ENCODE measurements at regions not wholly inside any gene's neighbourhood (a gene's known extent, or its start where the extent isn't known, plus 50 kb on each side); places are given as distances from the start of the nearest gene placed in this dataset.

DNA sequence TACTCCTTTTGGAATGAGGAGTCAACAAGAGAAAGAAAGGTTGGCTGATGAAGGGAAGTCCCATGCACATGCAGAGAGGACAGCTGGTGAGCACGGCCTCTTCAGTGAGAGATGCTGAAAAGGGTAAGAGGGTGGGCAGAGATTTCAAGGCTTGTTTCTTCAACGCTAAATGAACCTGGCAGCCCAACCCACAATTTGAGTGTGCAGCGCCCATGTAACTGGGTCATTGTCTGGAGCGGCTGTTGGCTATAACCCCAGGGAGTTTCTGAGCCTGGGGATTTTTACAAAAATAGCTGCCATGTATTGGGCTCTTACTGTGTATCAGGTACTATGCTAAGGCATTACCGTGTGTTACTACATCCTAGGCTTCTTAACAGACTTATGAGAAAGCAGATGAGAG lies 594.1 kb downstream of the ETS1 start:
- Histone ChIP-seq H3K9me3 (no peaks in the 10 kb centered on the region), H3K27me3 (no peaks in the 10 kb centered on the region), H3K4me3 (no peak overlapping the region), H3K36me3 (no peaks in the 10 kb centered on the region), H3K27ac (no peak overlapping the region), H3K4me1 (no peaks in the 10 kb centered on the region)
- TF ChIP-seq, protein P1, sequence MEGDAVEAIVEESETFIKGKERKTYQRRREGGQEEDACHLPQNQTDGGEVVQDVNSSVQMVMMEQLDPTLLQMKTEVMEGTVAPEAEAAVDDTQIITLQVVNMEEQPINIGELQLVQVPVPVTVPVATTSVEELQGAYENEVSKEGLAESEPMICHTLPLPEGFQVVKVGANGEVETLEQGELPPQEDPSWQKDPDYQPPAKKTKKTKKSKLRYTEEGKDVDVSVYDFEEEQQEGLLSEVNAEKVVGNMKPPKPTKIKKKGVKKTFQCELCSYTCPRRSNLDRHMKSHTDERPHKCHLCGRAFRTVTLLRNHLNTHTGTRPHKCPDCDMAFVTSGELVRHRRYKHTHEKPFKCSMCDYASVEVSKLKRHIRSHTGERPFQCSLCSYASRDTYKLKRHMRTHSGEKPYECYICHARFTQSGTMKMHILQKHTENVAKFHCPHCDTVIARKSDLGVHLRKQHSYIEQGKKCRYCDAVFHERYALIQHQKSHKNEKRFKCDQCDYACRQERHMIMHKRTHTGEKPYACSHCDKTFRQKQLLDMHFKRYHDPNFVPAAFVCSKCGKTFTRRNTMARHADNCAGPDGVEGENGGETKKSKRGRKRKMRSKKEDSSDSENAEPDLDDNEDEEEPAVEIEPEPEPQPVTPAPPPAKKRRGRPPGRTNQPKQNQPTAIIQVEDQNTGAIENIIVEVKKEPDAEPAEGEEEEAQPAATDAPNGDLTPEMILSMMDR (IDR thresholded peaks at IDR 0.05): no peak
- no peak for DNase-seq (ENCODE audit: low spot score)

DNA sequence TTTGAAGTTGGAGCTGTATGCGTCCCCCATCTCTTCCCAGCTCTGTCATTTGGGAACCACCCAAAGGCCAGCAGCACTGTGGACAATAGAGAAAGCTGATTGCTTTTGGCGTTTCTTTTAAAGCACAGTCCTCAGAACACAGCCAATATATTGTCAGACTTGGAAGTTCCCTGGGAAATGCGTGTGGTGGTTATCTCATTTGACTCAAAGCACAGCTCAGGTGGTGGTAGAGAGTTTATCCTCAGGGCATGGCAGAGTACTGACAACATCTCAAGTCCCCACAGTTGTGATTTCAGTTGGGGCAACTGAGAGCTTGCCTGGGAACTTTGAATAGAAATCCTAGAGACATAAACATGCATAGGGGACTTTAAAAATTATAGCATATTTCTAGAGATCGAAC lies 601.3 kb downstream of the ETS1 start:
- Histone ChIP-seq H3K9me3 (peaks cover 0 to 17% of the 10 kb centered on the region in 2 donors), H3K4me3 (no peak overlapping the region), H3K27me3 (no peaks in the 10 kb centered on the region), H3K27ac (no peak overlapping the region), H3K36me3 (no peaks in the 10 kb centered on the region), H3K4me1 (no peaks in the 10 kb centered on the region)
- no peak for DNase-seq (ENCODE audit: low spot score)
- TF ChIP-seq, protein P1 (IDR thresholded peaks at IDR 0.05): no peak

DNA sequence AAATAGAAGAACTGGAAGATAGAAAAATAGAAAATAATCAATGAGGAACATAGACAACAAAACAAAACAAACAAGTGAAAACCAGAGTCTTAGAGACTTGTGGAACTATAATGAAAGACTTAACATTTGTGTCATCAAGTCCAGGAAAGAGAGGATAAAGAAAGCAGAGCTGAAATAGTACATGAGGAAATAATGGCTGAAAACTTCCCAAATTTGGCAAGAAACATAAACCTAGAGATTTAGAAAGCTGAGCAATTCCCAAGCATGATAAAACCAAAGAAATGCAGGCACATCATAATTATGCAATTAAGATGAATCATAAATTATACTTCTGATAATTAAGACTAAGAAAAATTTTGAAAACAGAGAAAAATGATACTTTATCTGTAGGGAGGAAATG lies 614.5 kb downstream of the ETS1 start:
- Histone ChIP-seq H3K36me3 (no peaks in the 10 kb centered on the region), H3K27ac (no peak overlapping the region), H3K4me3 (no peak overlapping the region), H3K4me1 (no peaks in the 10 kb centered on the region), H3K27me3 (no peaks in the 10 kb centered on the region), H3K9me3 (peaks cover 0 to 6% of the 10 kb centered on the region in 2 donors)
- TF ChIP-seq, protein P1 (IDR thresholded peaks at IDR 0.05): no peak
- no peak for DNase-seq (ENCODE audit: low spot score)

DNA sequence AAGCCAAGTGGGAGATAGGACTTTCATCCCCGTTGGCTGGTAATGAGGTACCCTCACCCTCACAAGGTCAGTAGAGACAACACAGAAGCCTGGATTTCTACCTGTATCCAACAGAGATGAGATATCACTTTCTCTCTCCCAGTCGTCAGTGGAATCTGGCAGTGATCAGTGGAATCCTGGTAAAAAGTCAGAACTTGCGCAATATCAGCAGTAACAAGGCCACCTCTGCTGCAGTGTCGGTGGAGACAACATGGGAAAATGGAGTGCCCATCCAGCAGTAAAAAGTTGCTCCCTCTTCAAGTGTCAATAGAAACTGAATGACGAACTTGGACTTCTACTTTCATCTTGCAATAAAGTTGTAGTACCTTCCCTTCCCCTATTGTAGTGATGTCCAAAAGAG lies 615.9 kb downstream of the ETS1 start:
- H3K27ac ChIP-seq: no peak overlapping the region
- TF ChIP-seq, protein P1 (IDR thresholded peaks at IDR 0.05): no peak
- H3K9me3 ChIP-seq: no peaks in the 10 kb centered on the region
- no peak overlapping the region for H3K4me3 ChIP-seq
- no peaks in the 10 kb centered on the region for H3K4me1 ChIP-seq
- H3K36me3 ChIP-seq: no peaks in the 10 kb centered on the region
- no peaks in the 10 kb centered on the region for H3K27me3 ChIP-seq
- no peak for DNase-seq (ENCODE audit: low spot score)

DNA sequence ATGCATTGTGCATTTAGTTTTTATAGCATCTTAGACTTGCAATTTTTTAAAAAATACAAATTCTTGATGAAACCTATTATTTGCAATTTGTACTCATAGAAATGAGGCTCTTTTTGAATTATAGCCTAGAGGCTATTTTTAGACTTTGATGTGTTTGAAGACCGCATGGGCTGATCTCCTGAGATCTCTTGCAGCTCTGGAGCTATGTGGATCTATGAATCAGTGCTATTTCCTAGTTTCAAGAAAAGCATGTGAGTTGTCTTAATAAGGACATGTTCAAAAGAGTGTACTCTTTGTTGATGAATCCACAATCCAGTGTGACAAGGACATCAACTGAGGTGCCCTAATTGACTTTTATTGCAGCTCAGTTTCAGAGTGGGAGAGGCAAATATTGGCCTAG lies 620.5 kb downstream of the ETS1 start:
- TF ChIP-seq, protein P1 (IDR thresholded peaks at IDR 0.05): no peak
- DNase-seq (ENCODE audit: low spot score): no peak
- no peaks in the 10 kb centered on the region for H3K36me3 ChIP-seq
- no peak overlapping the region for H3K4me3 ChIP-seq
- no peak overlapping the region for H3K27ac ChIP-seq
- no peaks in the 10 kb centered on the region for H3K9me3 ChIP-seq
- no peaks in the 10 kb centered on the region for H3K4me1 ChIP-seq
- H3K27me3 ChIP-seq: no peaks in the 10 kb centered on the region

DNA sequence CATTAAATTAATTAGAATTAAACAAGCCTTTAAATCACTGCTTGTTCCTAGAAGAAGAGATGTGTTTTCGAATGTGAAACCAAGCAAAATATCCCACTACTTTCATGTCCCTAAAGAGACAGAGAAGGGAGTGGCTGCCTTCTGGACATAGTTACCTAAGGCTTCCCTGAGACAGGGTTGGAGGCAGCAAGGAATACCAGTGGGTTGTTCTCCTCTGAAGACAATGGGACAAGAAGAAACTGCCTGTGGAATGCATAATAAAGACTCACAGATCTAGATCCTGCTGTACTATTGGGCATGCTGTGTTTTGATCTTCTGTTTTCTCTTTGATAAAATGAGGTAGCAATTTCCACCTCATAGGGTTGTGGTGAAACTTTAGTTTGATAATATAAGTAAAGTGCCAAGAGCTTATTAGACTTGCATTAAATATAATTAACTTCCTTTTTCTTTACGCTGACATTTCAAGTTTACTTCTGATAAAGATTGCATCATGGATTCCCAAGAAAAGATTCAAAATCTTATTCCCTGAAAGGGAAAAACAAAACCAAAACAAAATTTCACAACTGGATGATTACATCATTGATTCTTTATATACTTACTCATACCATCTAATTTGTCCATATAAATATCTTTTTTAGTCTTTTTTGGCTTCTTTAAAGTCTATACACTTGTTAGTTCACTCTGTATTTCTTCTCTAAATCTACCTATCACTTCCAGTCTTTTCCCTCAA lies 621.3 kb downstream of the ETS1 start:
- TF ChIP-seq, protein P1 (IDR thresholded peaks at IDR 0.05): no peak
- no peak overlapping the region for H3K4me3 ChIP-seq
- no peak for DNase-seq (ENCODE audit: low spot score)

More for the DNA sequence above, 621.3 kb downstream of the ETS1 start:
- H3K9me3 ChIP-seq: no peaks in the 10 kb centered on the region
- H3K36me3 ChIP-seq: no peaks in the 10 kb centered on the region
- no peaks in the 10 kb centered on the region for H3K4me1 ChIP-seq
- H3K27me3 ChIP-seq: no peaks in the 10 kb centered on the region
- H3K27ac ChIP-seq: no peak overlapping the region

All from right atrium auricular region (tissue), 2 donors.